ENCODE measurements at regions not wholly inside any gene's neighbourhood (a gene's known extent, or its start where the extent isn't known, plus 50 kb on each side); places are given as distances from the start of the nearest gene placed in this dataset.

DNA sequence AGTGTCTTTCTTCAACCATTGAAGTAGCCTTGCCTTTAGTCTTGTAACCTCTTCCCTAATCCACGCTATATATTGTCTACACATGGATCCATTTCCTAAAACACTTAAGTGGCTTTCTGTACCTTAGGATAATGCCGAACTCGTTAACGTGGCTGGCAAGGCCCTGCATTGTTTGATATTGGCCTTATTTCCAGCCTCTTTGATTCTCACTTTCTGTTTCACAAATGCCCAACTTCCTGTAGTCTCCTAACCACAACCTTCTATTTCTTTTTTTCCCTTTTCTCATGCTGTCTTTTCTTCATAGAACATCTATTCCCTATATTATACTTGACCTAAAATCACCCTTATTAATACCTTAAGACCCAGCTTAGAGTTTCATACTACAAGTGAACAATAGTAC, 536.0 kb downstream of the LMO4 start:
- Histone ChIP-seq H4K20me1 (ENCODE audit: insufficient read depth, low read length) (no peaks in the 10 kb centered on the region), H2AFZ (ENCODE audit: low read length) (peak overlapping the region; percentile 84; the same call in 1 of the 2 replicates), H3F3A (ENCODE audit: insufficient read depth, low read length) (no peaks in the 10 kb centered on the region), H3K4me1 (ENCODE audit: insufficient read depth, low read length, severe bottlenecking) (peaks cover 10% of the 10 kb centered on the region), H3K27ac (ENCODE audit: low read depth, low read length, poor library complexity, severe bottlenecking) (no peak overlapping the region), H3K36me3 (ENCODE audit: insufficient read depth, low read length) (no peaks in the 10 kb centered on the region), H3K9ac (ENCODE audit: low read length) (no peak overlapping the region), H3K4me2 (ENCODE audit: low read length) (no peak overlapping the region), H3K9me2 (ENCODE audit: low read depth, low read length) (no peaks in the 10 kb centered on the region), H3K4me3 (ENCODE audit: low read depth, low read length, poor library complexity, severe bottlenecking) (no peak overlapping the region), H3K27me3 (ENCODE audit: insufficient read depth, low read length) (no peaks in the 10 kb centered on the region), H3K79me2 (ENCODE audit: insufficient read depth, low read length) (no peaks in the 10 kb centered on the region), H3K9me3 (ENCODE audit: low read length) (0 out of 2 replicates have a peak, but pooled peaks cover 3% of the 10 kb centered on the region)
- no peak for TF ChIP-seq CTCF (IDR thresholded peaks at IDR 0.05; ENCODE audit: low read length)
- no peak for TF ChIP-seq EZH2 (IDR thresholded peaks at IDR 0.05; ENCODE audit: borderline replicate concordance, low read length)

- Histone ChIP-seq H3K9ac (ENCODE audit: low read length) (no peak overlapping the region), H3K4me2 (ENCODE audit: low read length) (no peak overlapping the region), H3K36me3 (ENCODE audit: insufficient read depth, low read length) (no peaks in the 10 kb centered on the region), H3K9me2 (ENCODE audit: low read depth, low read length) (no peaks in the 10 kb centered on the region), H2AFZ (ENCODE audit: low read length) (no peak overlapping the region), H4K20me1 (ENCODE audit: insufficient read depth, low read length) (no peaks in the 10 kb centered on the region), H3K4me3 (ENCODE audit: low read depth, low read length, poor library complexity, severe bottlenecking) (no peak overlapping the region), H3K27ac (ENCODE audit: low read depth, low read length, poor library complexity, severe bottlenecking) (no peak overlapping the region), H3F3A (ENCODE audit: insufficient read depth, low read length) (no peaks in the 10 kb centered on the region), H3K4me1 (ENCODE audit: insufficient read depth, low read length, severe bottlenecking) (peaks cover 20% of the 10 kb centered on the region), H3K9me3 (ENCODE audit: low read length) (0 out of 2 replicates have a peak, but pooled peaks cover 3% of the 10 kb centered on the region), H3K27me3 (ENCODE audit: insufficient read depth, low read length) (no peaks in the 10 kb centered on the region), H3K79me2 (ENCODE audit: insufficient read depth, low read length) (no peaks in the 10 kb centered on the region)
- TF ChIP-seq CTCF (IDR thresholded peaks at IDR 0.05; ENCODE audit: low read length) (no peak), EZH2 (IDR thresholded peaks at IDR 0.05; ENCODE audit: borderline replicate concordance, low read length) (no peak)
Measured at GRCh38 chr1:87866416-87866815, 537.7 kb downstream of the LMO4 start.

DNA sequence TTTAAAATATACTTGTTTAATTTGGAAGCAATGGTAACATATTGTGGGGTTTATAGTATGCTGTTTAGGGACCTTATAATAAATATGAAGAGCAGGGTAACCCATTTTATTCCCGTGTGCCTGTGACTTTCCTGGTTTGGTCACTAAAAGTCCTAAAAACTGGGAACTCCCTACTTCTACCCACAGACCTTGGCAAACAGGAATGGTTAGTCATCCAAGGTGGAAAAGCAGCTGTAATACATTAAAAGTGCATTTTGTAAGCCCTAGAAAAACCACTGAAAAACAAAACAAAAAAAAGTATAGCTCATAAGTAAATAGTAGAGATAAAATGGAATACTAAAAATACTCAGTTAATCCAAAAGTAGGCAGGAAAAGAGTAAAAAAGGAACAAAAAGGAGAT, 538.9 kb downstream of the LMO4 start:
- H3K9me3 ChIP-seq (ENCODE audit: low read length), result 0 out of 2 replicates have a peak, but pooled peaks cover 3% of the 10 kb centered on the region
- no peaks in the 10 kb centered on the region for H3K9me2 ChIP-seq (ENCODE audit: low read depth, low read length)
- H3K4me2 ChIP-seq (ENCODE audit: low read length), result no peak overlapping the region
- H3K27me3 ChIP-seq (ENCODE audit: insufficient read depth, low read length), result no peaks in the 10 kb centered on the region
- no peaks in the 10 kb centered on the region for H3F3A ChIP-seq (ENCODE audit: insufficient read depth, low read length)
- H3K36me3 ChIP-seq (ENCODE audit: insufficient read depth, low read length), result no peaks in the 10 kb centered on the region
- H3K27ac ChIP-seq (ENCODE audit: low read depth, low read length, poor library complexity, severe bottlenecking), result no peak overlapping the region
- no peaks in the 10 kb centered on the region for H3K79me2 ChIP-seq (ENCODE audit: insufficient read depth, low read length)
- H3K9ac ChIP-seq (ENCODE audit: low read length), result no peak overlapping the region
- H3K4me3 ChIP-seq (ENCODE audit: low read depth, low read length, poor library complexity, severe bottlenecking), result no peak overlapping the region
- H2AFZ ChIP-seq (ENCODE audit: low read length), result no peak overlapping the region
- peaks cover 32% of the 10 kb centered on the region for H3K4me1 ChIP-seq (ENCODE audit: insufficient read depth, low read length, severe bottlenecking)
- TF ChIP-seq EZH2 (IDR thresholded peaks at IDR 0.05; ENCODE audit: borderline replicate concordance, low read length) (no peak), CTCF (IDR thresholded peaks at IDR 0.05; ENCODE audit: low read length) (no peak)
- no peaks in the 10 kb centered on the region for H4K20me1 ChIP-seq (ENCODE audit: insufficient read depth, low read length)

Measured in OCI-LY1 (cell line).